Activated naive CD8-positive, alpha-beta T cell (primary cell): ENCODE measurements at regions not wholly inside any gene's neighbourhood (a gene's known extent, or its start where the extent isn't known, plus 50 kb on each side); places are given as distances from the start of the nearest gene placed in this dataset.

Experiments used
- H3K27ac Mint-ChIP-seq: one replicate; pipeline ENCODE4 v1.8.0; 2021; ENCODE audit warnings: mixed read lengths
- H3K27me3 Mint-ChIP-seq: one replicate; pipeline ENCODE4 v1.8.0; 2021; ENCODE audit warnings: mixed read lengths
- H3K36me3 Mint-ChIP-seq: one replicate; pipeline ENCODE4 v1.8.0; 2021; ENCODE audit warnings: mixed read lengths
- H3K4me1 Mint-ChIP-seq: one replicate; pipeline ENCODE4 v1.8.0; 2021; ENCODE audit warnings: low read depth, mixed read lengths
- H3K4me3 Mint-ChIP-seq: one replicate; pipeline ENCODE4 v1.8.0; 2021; ENCODE audit warnings: mild to moderate bottlenecking, mixed read lengths
- H3K9me3 Mint-ChIP-seq: one replicate; pipeline ENCODE4 v1.8.0; 2021; ENCODE audit warnings: low read depth, mixed read lengths

DNA sequence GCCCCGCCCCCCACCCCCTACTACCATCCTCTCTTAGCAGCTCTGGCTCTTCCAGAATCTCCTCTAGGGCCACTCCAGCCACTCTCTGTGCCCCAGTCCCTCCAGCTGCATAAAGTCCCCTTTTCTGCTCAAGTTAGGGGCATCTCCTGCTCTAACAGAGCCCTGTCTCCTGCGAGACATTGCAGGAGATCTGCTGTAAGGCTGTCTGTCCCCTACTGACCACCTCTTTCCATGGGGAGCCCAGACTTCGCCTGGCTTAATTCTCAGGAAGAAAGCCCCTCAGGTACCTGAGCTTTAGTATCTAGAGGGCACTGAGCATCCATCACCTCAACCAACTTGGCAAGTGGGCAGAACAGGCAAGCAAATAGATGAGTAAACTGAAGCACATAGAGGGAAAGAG lies 200.7 kb upstream of the ZMIZ1 start:
- Mint-ChIP-seq H3K4me1 (no peaks in the 10 kb centered on the region), H3K27me3 (peaks cover 4% of the 10 kb centered on the region), H3K4me3 (no peak overlapping the region), H3K27ac (no peak overlapping the region), H3K9me3 (no peaks in the 10 kb centered on the region), H3K36me3 (no peaks in the 10 kb centered on the region)

DNA sequence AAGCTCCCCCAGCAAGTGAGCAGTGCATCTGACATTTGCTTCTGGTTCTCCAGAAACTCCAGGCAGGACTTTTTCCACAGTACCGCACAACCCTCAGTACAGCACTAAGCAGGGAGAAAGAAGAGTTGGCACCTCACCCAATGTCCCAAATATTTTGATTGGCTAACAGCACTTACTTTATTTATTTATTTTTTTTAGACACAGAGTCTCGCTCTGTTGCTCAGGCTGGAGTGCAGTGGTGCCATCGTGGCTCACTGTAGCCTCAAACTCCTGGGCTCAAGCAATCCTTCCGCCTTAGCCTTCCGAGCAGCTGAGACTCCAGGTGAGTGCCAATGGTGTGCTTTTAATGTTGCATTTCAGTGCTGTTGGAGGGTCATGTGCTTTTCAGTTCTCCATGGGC lies 200.3 kb upstream of the ZMIZ1 start:
- no peaks in the 10 kb centered on the region for H3K4me1 Mint-ChIP-seq
- no peak overlapping the region for H3K27ac Mint-ChIP-seq
- no peaks in the 10 kb centered on the region for H3K9me3 Mint-ChIP-seq
- no peaks in the 10 kb centered on the region for H3K36me3 Mint-ChIP-seq
- H3K4me3 Mint-ChIP-seq: no peak overlapping the region
- H3K27me3 Mint-ChIP-seq: peaks cover 4% of the 10 kb centered on the region

DNA sequence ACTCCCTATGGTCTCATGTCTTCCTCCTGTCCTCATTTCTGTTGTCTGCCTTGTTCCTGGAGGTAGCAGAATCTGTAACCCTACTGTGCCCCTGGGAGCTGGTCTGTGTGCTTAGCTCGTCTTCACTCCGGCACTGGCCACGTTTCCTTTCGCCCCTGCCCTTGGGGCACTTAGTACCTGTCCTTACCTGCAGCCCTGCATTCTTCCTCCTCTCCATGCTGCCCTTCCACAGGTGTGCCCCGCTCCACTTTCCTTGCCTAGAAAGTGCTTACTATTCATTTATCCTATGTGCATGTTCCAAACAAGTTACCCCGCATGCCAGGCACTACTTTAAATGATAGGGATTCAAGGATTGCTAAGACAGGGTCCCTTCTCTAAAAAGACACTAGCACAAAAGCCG lies 199.9 kb upstream of the ZMIZ1 start:
- peaks cover 1% of the 10 kb centered on the region for H3K4me1 Mint-ChIP-seq
- no peaks in the 10 kb centered on the region for H3K9me3 Mint-ChIP-seq
- no peaks in the 10 kb centered on the region for H3K36me3 Mint-ChIP-seq
- no peak overlapping the region for H3K27ac Mint-ChIP-seq
- H3K27me3 Mint-ChIP-seq: peaks cover 4% of the 10 kb centered on the region
- H3K4me3 Mint-ChIP-seq: no peak overlapping the region

DNA sequence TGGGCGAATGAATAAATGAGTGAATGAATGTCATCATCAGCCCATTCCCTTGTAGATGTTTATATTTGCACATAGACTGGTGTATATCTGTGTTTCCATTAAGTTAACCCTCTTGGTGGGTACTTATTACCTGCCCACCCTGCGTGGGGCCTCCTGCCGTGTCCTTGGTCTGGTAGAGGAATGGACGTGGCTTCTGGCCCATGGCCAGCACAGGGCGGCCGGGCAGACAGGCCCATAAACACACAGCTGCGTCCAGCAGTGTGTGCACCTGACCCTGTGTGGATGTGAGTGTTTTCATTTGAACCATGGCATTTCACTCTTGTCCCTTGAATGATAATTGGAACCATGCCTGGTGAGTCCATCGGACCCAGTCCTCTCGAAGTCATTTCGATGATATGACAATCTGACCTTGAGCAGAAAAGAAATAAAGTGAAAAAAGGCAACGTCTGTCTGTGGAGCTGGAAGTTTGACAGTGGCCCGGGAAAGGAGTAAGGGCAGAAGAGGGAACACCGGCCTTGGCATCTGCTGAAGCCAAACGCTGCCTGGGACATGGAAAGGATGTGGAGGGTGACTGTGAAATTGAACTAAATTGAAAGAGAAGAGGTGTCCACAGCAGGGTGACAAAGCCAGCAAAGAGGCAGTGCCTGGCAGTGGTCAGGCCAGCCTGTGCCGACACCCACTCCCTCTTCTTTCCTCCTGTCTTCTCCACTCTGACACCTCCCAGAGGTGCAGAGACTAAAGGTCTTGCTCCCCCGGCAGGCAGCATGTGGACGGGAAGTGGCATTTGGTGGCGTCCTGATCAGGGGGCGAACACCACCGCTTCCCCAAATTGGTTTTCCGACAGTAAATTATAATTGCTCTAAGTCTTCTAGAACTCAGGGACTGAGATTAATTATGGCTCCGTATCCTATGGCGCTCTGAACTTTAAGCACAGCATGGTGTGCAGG lies 199.0 kb upstream of the ZMIZ1 start:
- no peaks in the 10 kb centered on the region for H3K36me3 Mint-ChIP-seq
- H3K27me3 Mint-ChIP-seq: peaks cover 9% of the 10 kb centered on the region
- H3K9me3 Mint-ChIP-seq: no peaks in the 10 kb centered on the region
- no peak overlapping the region for H3K4me3 Mint-ChIP-seq
- peaks cover 7% of the 10 kb centered on the region for H3K4me1 Mint-ChIP-seq
- no peak overlapping the region for H3K27ac Mint-ChIP-seq

DNA sequence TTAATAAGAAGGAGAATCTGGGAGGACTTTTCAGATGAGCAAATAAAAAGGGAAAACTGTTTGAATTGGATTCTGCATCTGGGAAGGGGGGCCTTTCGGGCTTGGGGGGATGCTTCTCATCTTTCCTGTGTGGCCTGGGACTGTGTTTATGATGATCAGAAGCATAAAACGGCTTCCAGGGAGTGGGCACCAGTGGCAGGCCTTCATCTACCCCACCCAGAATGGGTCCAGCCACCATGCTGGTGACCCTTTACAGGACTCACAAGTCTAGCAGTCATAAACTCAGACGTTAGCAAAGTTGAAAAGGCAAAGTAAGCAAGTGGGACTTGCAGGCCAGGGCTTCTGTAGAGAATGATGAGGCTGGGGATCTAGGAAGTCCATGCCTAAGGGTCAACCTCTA lies 198.3 kb upstream of the ZMIZ1 start:
- H3K27ac Mint-ChIP-seq: no peak overlapping the region
- peaks cover 9% of the 10 kb centered on the region for H3K27me3 Mint-ChIP-seq
- H3K4me3 Mint-ChIP-seq: no peak overlapping the region

DNA sequence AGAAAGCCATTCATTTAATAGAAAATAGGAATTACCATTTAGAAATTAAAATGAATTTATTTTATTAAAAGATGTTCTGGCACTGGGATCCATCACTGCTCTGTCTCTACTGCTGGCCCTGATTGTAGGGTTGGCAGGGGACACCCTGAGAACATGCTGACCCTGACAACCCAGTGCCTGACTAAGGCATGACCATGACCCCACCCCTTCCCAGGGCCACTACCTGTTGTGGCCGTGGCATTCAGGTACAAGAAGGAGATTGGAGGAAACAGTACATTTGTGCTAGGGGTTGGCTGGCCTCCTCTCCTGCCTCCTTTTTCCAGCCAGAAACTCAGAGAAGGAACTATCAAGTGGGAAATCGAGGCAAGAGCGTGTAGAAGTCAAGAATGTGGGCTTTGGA lies 197.0 kb upstream of the ZMIZ1 start:
- H3K4me1 Mint-ChIP-seq: peaks cover 7% of the 10 kb centered on the region
- peaks cover 14% of the 10 kb centered on the region for H3K27me3 Mint-ChIP-seq

More for the DNA sequence above, 198.3 kb upstream of the ZMIZ1 start:
- no peaks in the 10 kb centered on the region for H3K36me3 Mint-ChIP-seq
- no peaks in the 10 kb centered on the region for H3K9me3 Mint-ChIP-seq
- peaks cover 7% of the 10 kb centered on the region for H3K4me1 Mint-ChIP-seq

DNA sequence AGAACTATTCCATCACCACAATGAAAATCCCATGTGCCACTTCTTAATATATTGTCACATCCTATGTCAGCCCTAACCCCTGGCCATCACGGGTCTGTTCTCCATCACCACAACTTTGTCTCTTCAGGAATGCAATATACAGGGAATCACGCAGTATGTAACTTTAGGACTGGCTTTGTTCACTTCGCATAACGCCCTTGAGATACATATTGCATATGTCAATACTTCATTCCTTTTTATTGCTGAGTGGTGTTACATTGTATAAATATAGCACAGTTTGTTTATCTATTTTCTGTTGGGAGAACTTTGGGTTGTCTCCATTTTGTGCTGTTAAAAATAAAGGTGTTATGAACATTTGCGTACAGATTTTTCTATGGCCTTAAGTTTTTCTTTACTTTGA lies 195.4 kb upstream of the ZMIZ1 start:
- H3K4me1 Mint-ChIP-seq: peaks cover 7% of the 10 kb centered on the region
- peaks cover 9% of the 10 kb centered on the region for H3K36me3 Mint-ChIP-seq
- no peaks in the 10 kb centered on the region for H3K9me3 Mint-ChIP-seq
- H3K27ac Mint-ChIP-seq: no peak overlapping the region
- H3K4me3 Mint-ChIP-seq: no peak overlapping the region
- peaks cover 14% of the 10 kb centered on the region for H3K27me3 Mint-ChIP-seq

More for the DNA sequence above, 197.0 kb upstream of the ZMIZ1 start:
- Mint-ChIP-seq H3K27ac (no peak overlapping the region), H3K36me3 (peaks cover 3% of the 10 kb centered on the region), H3K4me3 (no peak overlapping the region), H3K9me3 (no peaks in the 10 kb centered on the region)

DNA sequence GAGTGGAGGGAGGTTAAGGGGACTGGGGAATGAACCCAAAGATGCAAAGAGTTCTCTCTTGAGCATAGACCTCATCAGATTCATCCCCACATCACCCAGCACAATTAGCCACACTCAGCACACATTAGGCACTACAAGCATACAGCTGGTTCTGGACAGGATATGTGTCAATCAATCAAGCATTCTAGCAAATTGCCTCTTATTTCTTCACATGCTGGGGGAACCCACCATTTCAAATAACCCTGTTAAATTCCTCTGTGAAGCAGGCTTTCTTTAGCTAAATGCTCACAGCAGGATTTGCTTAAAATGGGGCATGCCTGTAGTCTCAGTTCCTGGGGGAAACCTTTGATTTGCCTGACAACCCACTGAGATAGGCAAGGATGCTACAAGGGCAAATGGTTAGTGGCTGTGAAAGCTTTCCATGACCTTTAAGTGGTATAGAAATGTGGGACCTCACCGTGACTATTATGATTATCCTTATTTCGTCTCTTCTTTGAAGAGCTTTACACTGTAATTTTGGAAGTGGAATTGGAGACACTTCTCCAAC lies 193.4 kb upstream of the ZMIZ1 start:
- Mint-ChIP-seq H3K36me3 (peaks cover 11% of the 10 kb centered on the region), H3K27me3 (peaks cover 14% of the 10 kb centered on the region), H3K27ac (no peak overlapping the region), H3K4me3 (no peak overlapping the region), H3K9me3 (peaks cover 9% of the 10 kb centered on the region), H3K4me1 (peaks cover 7% of the 10 kb centered on the region)

DNA sequence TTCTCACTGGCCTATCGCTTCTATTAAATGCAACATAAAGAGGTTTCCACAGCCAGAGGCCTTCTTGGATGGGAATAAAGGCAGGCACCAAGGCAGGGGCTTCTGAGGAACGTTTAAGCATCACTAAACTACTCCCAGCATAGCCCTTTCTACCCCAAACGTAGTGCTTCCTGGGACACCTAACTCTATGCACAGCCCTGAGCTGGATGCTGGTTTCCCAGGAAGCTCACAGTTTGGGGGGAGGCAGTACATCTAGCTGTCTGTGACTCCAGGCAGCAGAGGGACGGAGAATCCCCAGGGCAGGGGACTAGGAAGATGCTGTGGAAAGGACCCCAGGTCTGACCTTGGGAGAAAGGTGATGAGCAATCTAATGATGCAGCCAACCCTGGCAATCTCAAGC lies 192.8 kb upstream of the ZMIZ1 start:
- Mint-ChIP-seq H3K4me3 (no peak overlapping the region), H3K27ac (no peak overlapping the region), H3K4me1 (peaks cover 7% of the 10 kb centered on the region), H3K27me3 (peaks cover 14% of the 10 kb centered on the region), H3K36me3 (peaks cover 11% of the 10 kb centered on the region), H3K9me3 (peaks cover 11% of the 10 kb centered on the region)

DNA sequence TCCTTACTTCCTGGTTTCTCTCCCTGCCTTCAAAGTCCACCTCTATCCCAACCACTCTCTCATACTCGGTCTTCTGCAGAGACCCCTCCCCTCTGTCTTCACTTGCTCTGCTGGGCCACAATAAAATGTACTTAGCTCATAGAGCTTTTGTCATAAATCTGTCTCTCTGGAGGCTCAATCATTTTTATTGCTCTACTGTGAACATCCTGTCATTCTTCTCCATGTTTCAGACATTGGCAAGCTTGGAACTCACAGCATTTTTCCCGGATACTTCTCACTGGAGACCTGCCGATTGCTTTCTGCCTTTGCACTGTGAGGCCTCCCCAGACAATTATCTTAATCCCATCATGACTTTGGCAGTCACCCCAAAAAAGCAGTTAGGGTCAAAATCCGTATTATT lies 192.3 kb upstream of the ZMIZ1 start:
- Mint-ChIP-seq H3K27me3 (peaks cover 13% of the 10 kb centered on the region), H3K4me3 (no peak overlapping the region), H3K36me3 (peaks cover 11% of the 10 kb centered on the region), H3K4me1 (peaks cover 7% of the 10 kb centered on the region), H3K9me3 (peaks cover 11% of the 10 kb centered on the region), H3K27ac (no peak overlapping the region)

DNA sequence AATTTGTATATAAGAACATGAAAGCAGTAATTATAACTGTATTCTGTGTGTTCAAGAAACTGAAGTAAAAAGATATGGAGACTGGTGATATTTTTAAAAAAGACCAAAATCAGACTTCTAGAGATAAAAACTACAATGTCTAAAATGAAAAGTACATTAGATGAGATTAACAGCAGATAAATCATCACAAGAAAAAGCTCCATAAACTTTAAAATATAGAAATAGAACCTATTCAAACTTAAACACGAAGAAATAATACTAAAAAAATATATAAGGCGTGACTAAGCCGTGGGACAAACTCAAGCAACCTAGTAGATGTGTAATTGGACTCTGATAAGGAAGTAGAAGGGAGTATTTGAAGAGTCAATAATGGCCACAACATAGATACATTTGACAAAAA lies 189.1 kb upstream of the ZMIZ1 start:
- Mint-ChIP-seq H3K36me3 (peaks cover 11% of the 10 kb centered on the region), H3K4me3 (no peak overlapping the region), H3K4me1 (peaks cover under 1% of the 10 kb centered on the region), H3K9me3 (peaks cover 20% of the 10 kb centered on the region), H3K27ac (no peak overlapping the region), H3K27me3 (peaks cover 9% of the 10 kb centered on the region)

DNA sequence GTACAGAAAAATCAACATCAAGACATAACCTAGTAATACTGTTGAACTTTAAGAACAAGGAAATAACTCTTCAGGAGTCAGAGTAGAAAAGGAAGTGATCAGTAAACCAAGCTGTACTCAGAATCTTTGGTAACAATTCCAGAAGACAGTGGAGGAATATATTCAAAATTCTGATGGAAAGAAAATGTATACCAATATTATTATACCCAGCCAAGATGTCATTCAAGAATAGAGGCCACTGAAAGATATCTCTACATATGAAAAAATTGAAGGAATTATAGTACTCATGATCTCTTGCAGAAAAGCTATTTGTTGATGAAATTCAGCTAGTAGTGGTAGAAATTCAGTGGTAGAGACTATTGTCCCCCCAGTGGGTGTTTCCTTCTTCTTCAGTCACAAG lies 182.6 kb upstream of the ZMIZ1 start:
- H3K36me3 Mint-ChIP-seq: no peaks in the 10 kb centered on the region
- H3K27ac Mint-ChIP-seq: no peak overlapping the region
- no peak overlapping the region for H3K4me3 Mint-ChIP-seq
- peaks cover 2% of the 10 kb centered on the region for H3K27me3 Mint-ChIP-seq
- H3K4me1 Mint-ChIP-seq: no peaks in the 10 kb centered on the region
- H3K9me3 Mint-ChIP-seq: peaks cover 23% of the 10 kb centered on the region

DNA sequence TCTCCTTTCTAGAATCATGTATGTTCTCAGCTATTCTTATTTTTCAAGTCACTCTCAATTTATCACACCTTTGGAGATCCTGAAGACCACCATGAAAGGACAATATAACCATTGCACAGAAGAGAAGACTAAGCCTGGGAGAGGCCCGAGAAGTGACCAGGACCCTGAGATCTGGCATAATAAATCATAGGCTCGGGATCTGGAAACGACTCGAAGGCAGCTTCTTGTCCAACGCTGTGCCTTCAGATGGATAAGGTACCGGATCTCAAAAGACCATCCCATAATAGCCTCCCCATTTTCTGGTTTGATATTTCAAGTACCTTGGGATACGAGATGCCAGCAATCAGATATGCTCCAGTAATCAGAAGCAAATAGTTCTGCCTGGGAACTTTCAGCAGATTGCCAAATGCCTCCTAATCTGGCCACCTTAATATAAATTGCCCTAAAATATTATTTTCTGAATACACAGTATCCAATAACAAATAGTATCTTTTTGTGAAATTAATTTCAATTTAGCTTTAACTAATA lies 179.2 kb upstream of the ZMIZ1 start:
- Mint-ChIP-seq H3K9me3 (peaks cover 14% of the 10 kb centered on the region), H3K27me3 (no peaks in the 10 kb centered on the region), H3K4me3 (no peak overlapping the region), H3K36me3 (no peaks in the 10 kb centered on the region), H3K4me1 (peaks cover 9% of the 10 kb centered on the region), H3K27ac (no peak overlapping the region)

DNA sequence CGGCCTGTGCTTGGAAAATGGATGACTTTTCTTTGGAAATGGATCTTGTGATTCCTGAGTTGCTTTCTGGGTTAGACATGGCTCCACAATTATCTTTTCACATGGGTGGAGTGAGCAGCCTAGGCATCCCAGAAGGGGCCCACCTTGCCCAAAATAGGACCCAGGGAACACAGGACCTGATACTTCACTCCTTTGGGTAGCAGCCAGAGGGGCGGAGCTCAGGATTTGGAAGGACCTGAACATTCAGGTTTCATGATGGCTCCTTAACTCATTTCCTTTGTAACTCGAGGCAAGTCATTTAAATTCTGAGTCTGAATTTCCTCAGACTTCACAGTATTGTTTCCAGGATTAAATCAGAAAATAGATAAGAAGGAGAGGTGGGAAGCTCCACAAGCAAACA lies 178.3 kb upstream of the ZMIZ1 start:
- Mint-ChIP-seq H3K4me3 (no peak overlapping the region), H3K27me3 (no peaks in the 10 kb centered on the region), H3K27ac (no peak overlapping the region), H3K9me3 (peaks cover 14% of the 10 kb centered on the region), H3K36me3 (no peaks in the 10 kb centered on the region), H3K4me1 (peaks cover 9% of the 10 kb centered on the region)

DNA sequence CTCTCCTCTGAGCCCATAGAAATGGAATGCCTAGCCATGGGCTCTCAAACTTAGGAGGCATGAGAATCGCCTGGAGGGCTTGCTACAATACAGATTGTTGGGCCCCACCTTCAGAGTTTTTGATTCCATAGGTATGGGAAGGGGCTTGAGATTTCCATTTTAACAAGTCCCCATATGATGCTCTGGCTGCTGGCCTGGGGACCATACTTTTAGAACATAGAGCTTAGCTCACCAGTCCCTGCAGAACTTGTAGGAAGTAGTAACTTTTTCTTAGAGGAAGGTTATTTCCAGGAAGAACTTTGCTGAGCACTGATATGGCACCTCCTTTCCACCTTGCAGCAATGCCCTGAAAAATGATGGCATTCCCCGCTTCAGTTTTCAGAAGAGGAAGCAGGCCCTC lies 177.0 kb upstream of the ZMIZ1 start:
- Mint-ChIP-seq H3K9me3 (peaks cover 2% of the 10 kb centered on the region), H3K36me3 (no peaks in the 10 kb centered on the region), H3K27ac (no peak overlapping the region), H3K4me1 (peaks cover 9% of the 10 kb centered on the region), H3K4me3 (no peak overlapping the region), H3K27me3 (no peaks in the 10 kb centered on the region)
